ENCODE measurements at regions not wholly inside any gene's neighbourhood (a gene's known extent, or its start where the extent isn't known, plus 50 kb on each side); places are given as distances from the start of the nearest gene placed in this dataset.

GRCh38 chr7:114107522-114107921 is 188.7 kb upstream of the PPP1R3A start:
- TF ChIP-seq POLR2AphosphoS5 (IDR thresholded peaks at IDR 0.05; ENCODE audit: low read depth, low read length), result no peak
- no peak for TF ChIP-seq PAX5 (IDR thresholded peaks at IDR 0.05; ENCODE audit: insufficient read depth, low read length, severe bottlenecking)
- no peak for TF ChIP-seq POLR2A (IDR thresholded peaks at IDR 0.05; ENCODE audit: low read depth, low read length)
- TF ChIP-seq SPI1 (IDR thresholded peaks at IDR 0.05; ENCODE audit: low read depth, low read length), result no peak
- TF ChIP-seq TAF1 (IDR thresholded peaks at IDR 0.05; ENCODE audit: low read depth, low read length), result no peak
- TF ChIP-seq POU2F2 (IDR thresholded peaks at IDR 0.05; ENCODE audit: low read depth, low read length), result no peak

Measured in GM12891 (cell line).